Left ventricle myocardium inferior (tissue), 1 donor: ENCODE measurements at regions not wholly inside any gene's neighbourhood (a gene's known extent, or its start where the extent isn't known, plus 50 kb on each side); places are given as distances from the start of the nearest gene placed in this dataset.

Experiments used
- DNase-seq: peaks from one replicate; pipeline ENCODE4 v3.0.0-alpha.2; 2020
- H3K27ac ChIP-seq: fragments of 200-600 bp; replicated peaks from 2 replicates; pipeline ENCODE4 v1.8.0; 2021
- H3K27me3 ChIP-seq: fragments of 200-600 bp; 2 replicates; pipeline ENCODE4 v1.8.0; 2021; ENCODE audit warnings: low read depth
- H3K36me3 ChIP-seq: fragments of 200-600 bp; 2 replicates; pipeline ENCODE4 v1.8.0; 2021
- H3K4me1 ChIP-seq: fragments of 200-600 bp; 2 replicates; pipeline ENCODE4 v1.8.0; 2021
- H3K4me3 ChIP-seq: fragments of 200-600 bp; 2 replicates; pipeline ENCODE4 v1.8.0; 2021; ENCODE audit warnings: mild to moderate bottlenecking, moderate library complexity
- H3K9me3 ChIP-seq: fragments of 200-600 bp; replicated peaks from 2 replicates; pipeline ENCODE4 v1.8.0; 2021
- intact Hi-C: fragments of 100-400 bp; cut with micrococcal nuclease; formaldehyde crosslinking; loops from one replicate; pipeline ENCODE4 v1.11.0; 2022
- TF ChIP-seq, protein P1 (sequence below): fragments of 200-600 bp; IDR thresholded peaks from 2 replicates; pipeline ENCODE4 v1.8.0; 2021; ENCODE audit warnings: antibody characterized with exemption, mild to moderate bottlenecking, borderline replicate concordance
- donor health status: DM: no; HTN: yes; CAD: no; lungs with severe emphysema.

DNA sequence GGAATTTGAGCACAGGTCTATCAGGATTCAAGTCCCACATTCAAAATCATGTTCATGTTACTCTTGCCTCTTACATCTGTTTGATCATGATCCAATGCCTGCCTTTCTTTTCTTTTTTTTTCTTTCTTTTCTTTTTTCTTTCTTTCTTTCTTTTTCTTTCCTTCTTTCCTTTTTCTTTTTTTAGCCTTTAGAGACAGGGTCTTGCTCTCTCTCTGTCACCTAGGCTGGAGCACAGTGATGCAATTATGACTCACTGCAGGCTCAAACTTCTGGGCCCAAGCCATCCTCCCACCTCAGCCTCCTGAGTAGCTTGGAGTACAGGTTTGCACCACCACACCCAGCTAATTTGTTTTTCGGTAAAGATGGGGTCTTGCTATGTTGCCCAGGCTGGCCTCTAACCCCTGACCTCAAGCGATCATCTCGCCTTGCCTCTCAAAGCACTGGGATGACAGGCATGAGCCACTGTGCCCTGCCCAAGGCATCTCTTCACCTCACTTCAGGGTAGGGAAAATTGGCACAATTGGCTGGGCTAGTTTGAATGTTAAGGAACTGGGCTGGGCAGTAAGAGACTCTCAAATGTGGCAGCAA is 359.2 kb downstream of the FBXW7 start:
- Histone ChIP-seq H3K27ac (no peak overlapping the region), H3K9me3 (no peaks in the 10 kb centered on the region), H3K27me3 (no peaks in the 10 kb centered on the region), H3K4me3 (no peak overlapping the region), H3K36me3 (no peaks in the 10 kb centered on the region), H3K4me1 (no peaks in the 10 kb centered on the region)
- intact Hi-C loops, result no loop called here
- DNase-seq, result no peak
- TF ChIP-seq, protein P1, sequence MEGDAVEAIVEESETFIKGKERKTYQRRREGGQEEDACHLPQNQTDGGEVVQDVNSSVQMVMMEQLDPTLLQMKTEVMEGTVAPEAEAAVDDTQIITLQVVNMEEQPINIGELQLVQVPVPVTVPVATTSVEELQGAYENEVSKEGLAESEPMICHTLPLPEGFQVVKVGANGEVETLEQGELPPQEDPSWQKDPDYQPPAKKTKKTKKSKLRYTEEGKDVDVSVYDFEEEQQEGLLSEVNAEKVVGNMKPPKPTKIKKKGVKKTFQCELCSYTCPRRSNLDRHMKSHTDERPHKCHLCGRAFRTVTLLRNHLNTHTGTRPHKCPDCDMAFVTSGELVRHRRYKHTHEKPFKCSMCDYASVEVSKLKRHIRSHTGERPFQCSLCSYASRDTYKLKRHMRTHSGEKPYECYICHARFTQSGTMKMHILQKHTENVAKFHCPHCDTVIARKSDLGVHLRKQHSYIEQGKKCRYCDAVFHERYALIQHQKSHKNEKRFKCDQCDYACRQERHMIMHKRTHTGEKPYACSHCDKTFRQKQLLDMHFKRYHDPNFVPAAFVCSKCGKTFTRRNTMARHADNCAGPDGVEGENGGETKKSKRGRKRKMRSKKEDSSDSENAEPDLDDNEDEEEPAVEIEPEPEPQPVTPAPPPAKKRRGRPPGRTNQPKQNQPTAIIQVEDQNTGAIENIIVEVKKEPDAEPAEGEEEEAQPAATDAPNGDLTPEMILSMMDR, result no peak

DNA sequence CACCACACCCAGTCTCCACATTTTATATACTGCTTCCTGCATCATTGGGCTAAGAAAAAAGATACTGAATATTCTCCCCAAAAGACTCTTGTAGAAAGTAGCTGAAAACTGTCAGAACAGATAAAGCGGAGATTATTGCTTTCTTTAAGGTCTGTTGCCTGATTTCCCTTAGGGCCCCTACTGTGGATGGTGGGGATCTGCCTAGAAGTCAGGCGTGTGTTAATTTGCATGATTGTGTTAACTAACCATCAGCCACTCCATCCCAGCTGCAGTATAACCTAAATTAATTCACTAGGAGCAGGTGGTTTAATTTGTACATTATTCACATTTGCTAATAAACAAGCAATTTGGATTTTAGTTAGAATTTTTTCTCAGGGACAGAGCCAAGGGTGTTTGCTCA is 360.3 kb downstream of the FBXW7 start:
- Histone ChIP-seq H3K27ac (no peak overlapping the region), H3K4me3 (no peak overlapping the region), H3K36me3 (no peaks in the 10 kb centered on the region), H3K4me1 (no peaks in the 10 kb centered on the region), H3K27me3 (no peaks in the 10 kb centered on the region), H3K9me3 (no peaks in the 10 kb centered on the region)
- intact Hi-C loops, result no loop called here
- no peak for DNase-seq
- TF ChIP-seq, protein P1, result no peak

DNA sequence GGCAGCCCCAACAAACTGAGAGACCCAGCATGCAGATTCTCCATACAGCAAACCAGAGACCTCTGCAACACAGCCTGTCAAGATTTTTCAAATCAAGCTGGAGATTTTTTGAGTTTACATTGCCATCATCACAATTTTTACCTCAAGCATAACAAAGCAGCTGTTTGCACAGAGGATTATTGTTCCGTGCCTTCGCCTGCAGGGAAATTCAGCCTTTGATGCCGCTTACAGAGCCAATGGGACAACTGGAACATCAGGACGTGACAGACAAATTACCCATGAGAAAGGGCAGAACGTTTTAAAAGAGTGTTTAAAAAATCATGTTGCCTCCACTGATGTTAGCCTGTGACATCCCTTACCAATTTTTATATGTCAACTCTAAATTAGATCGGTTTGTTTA is 363.7 kb downstream of the FBXW7 start:
- intact Hi-C loops, result no loop called here
- Histone ChIP-seq H3K27ac (no peak overlapping the region), H3K36me3 (no peaks in the 10 kb centered on the region), H3K9me3 (no peaks in the 10 kb centered on the region), H3K4me3 (no peak overlapping the region), H3K4me1 (no peaks in the 10 kb centered on the region), H3K27me3 (no peaks in the 10 kb centered on the region)
- no peak for DNase-seq
- TF ChIP-seq, protein P1, result no peak

DNA sequence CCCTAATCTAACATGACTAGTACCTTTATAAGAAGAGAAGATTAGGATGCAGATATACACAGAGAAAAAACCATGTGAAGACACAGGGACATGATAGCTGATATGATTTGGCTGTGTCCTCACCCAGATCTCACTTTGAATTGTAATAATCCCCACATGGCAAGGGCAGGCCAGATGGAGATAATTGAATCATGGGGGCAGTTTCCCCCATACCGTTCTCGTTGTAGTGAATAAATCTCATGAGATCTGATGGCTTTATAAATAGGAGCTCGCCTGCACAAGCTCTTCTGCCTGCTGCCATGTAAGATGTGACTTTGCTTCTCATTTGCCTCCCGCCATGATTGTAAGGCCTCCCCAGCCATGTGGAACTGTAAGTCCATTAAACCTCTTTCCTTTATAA is 364.3 kb downstream of the FBXW7 start:
- H3K27me3 ChIP-seq, result no peaks in the 10 kb centered on the region
- no peak overlapping the region for H3K27ac ChIP-seq
- DNase-seq, result no peak
- no peaks in the 10 kb centered on the region for H3K36me3 ChIP-seq
- no peaks in the 10 kb centered on the region for H3K4me1 ChIP-seq
- no peaks in the 10 kb centered on the region for H3K9me3 ChIP-seq
- intact Hi-C loops, result no loop called here
- H3K4me3 ChIP-seq, result no peak overlapping the region
- TF ChIP-seq, protein P1, result no peak

DNA sequence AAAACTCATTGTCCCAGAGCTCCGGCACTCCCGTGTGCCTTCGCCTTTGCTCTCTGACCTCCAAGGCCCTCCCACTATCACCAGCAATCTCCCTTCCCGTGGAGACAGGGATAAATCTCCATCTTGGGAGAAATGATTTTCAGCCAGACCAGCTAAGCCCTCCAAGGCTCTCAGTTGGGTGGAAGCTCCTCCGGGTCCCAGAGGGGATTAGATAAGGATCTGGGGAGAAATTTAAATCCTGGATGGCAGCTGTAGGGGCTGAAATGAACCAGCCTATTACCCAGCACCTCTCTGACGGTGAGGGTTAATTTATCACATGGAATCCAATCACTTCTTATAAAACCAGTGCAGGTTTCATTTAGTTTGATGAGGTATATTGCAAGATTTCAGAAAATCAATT is 366.2 kb downstream of the FBXW7 start:
- H3K36me3 ChIP-seq, result no peaks in the 10 kb centered on the region
- TF ChIP-seq, protein P1, result no peak
- intact Hi-C loops, result no loop called here

More for the DNA sequence above, 366.2 kb downstream of the FBXW7 start:
- no peaks in the 10 kb centered on the region for H3K9me3 ChIP-seq
- no peak overlapping the region for H3K27ac ChIP-seq
- no peaks in the 10 kb centered on the region for H3K4me1 ChIP-seq
- no peaks in the 10 kb centered on the region for H3K27me3 ChIP-seq
- DNase-seq, result no peak
- H3K4me3 ChIP-seq, result no peak overlapping the region
